Gastroesophageal sphincter (tissue), 4 donors: ENCODE measurements at regions not wholly inside any gene's neighbourhood (a gene's known extent, or its start where the extent isn't known, plus 50 kb on each side); places are given as distances from the start of the nearest gene placed in this dataset.

Source experiments
- ATAC-seq: fragments of 150-250 bp; one replicate; pipeline ENCODE4 v1.9.1; 2016; ENCODE audit warnings: mild to moderate bottlenecking, moderate library complexity
- H3K27ac ChIP-seq, 4 donors: fragments of 200-600 bp; sonication (generic) in 3 of 4; 1 replicate in 3 of 4; 2 replicates in 1 of 4; pipeline ENCODE4 v1.5.1; 2016 to 2019
- H3K27me3 ChIP-seq: fragments of 200-600 bp; sonication (generic); one replicate; pipeline ENCODE4 v1.5.1; 2019
- H3K36me3 ChIP-seq, 2 donors: fragments of 200-600 bp; sonication (generic); one replicate each; pipeline ENCODE4 v1.5.1; 2019; ENCODE audit warnings: control low read depth in 1 of 2
- H3K4me1 ChIP-seq, 3 donors: fragments of 200-600 bp; sonication (generic); 1 replicate in 2 of 3; 2 replicates in 1 of 3; pipeline ENCODE4 v1.5.1; 2016 to 2019; ENCODE audit warnings: control low read depth in 2 of 3
- H3K4me3 ChIP-seq, 2 donors: fragments of 200-600 bp; sonication (generic); one replicate each; pipeline ENCODE4 v1.5.1; 2019; ENCODE audit warnings: mild to moderate bottlenecking in 1 of 2, moderate library complexity in 1 of 2
- H3K9me3 ChIP-seq, 3 donors: fragments of 200-600 bp; sonication (generic); one replicate each; pipeline ENCODE4 v1.5.1; 2017 to 2019; ENCODE audit warnings: control low read depth in 2 of 3
- EP300 ChIP-seq: sonication (generic); formaldehyde crosslinking; IDR thresholded peaks from one replicate; pipeline ENCODE4 v1.6.1; 2017; ENCODE audit warnings: antibody characterized with exemption, mild to moderate bottlenecking
- POLR2A ChIP-seq, 2 donors: fragments of 450-650 bp; IDR thresholded peaks; one replicate each; pipeline ENCODE4 v1.6.1; 2017; ENCODE audit warnings: antibody characterized with exemption in 2 of 2, mild to moderate bottlenecking in 2 of 2, moderate library complexity in 1 of 2
- POLR2AphosphoS5 ChIP-seq: sonication (generic); formaldehyde crosslinking; IDR thresholded peaks from one replicate; pipeline ENCODE4 v1.6.1; 2017; ENCODE audit warnings: antibody characterized with exemption
- whole genome bisulfite sequencing, 2 donors: methylation state at CpG; one replicate each; pipeline ENCODE4 v1.1.5; 2018; ENCODE audit warnings: low coverage in 1 of 2; 5-methylcytosine and 5-hydroxymethylcytosine counted together
- TF ChIP-seq, protein P1 (sequence below), 4 experiments: fragments of 200-600 bp in 2 of 4; fragments of 450-650 bp in 2 of 4; sonication (generic) in 1 of 4; IDR thresholded peaks; one replicate each; pipeline ENCODE4 v1.5.1; 2017 to 2019; ENCODE audit warnings: antibody characterized with exemption in 4 of 4, mild to moderate bottlenecking in 2 of 4, moderate library complexity in 2 of 4

DNA sequence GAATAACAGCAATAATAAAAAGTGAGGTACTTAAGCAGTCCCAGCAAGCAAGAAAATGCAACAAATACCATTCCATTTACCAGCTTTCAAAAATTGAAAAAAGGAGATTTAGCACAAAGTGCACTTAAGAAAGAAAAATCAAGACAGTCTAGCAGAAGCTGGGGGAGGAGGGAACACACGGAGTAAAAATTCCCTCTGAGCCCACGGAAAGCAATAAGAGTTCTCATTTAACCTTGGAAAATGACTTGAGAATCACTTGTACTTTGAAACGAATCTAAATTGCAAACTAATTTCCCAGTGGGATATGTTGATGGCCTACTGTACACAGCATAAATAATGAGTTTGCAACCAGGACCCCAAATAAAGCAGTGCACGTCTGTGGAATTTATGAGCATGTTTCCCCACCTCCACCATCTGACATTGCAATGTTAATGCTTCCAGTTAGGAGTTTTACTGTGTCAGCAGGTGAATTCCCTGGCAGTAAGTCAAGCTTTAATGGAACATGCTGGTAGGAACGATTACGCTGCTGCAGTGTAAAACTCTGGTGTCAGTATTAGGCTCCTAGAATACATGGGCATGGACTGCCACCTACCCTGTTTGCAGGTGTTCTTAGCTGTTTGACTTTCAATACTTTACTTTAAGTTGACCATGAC lies 386.8 kb downstream of the HDGFL1 start:
- H3K27ac ChIP-seq, result peak overlapping the region in 1 of 4 donors; percentile 66
- no peak for ATAC-seq
- H3K4me1 ChIP-seq, result peaks cover 3 to 42% (median 4%) of the 10 kb centered on the region in 3 donors
- TF ChIP-seq, protein P1, sequence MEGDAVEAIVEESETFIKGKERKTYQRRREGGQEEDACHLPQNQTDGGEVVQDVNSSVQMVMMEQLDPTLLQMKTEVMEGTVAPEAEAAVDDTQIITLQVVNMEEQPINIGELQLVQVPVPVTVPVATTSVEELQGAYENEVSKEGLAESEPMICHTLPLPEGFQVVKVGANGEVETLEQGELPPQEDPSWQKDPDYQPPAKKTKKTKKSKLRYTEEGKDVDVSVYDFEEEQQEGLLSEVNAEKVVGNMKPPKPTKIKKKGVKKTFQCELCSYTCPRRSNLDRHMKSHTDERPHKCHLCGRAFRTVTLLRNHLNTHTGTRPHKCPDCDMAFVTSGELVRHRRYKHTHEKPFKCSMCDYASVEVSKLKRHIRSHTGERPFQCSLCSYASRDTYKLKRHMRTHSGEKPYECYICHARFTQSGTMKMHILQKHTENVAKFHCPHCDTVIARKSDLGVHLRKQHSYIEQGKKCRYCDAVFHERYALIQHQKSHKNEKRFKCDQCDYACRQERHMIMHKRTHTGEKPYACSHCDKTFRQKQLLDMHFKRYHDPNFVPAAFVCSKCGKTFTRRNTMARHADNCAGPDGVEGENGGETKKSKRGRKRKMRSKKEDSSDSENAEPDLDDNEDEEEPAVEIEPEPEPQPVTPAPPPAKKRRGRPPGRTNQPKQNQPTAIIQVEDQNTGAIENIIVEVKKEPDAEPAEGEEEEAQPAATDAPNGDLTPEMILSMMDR (IDR thresholded peaks at IDR 0.05), result peak in 1 of 4 experiments; percentile 6
- TF ChIP-seq EP300, result no peak
- TF ChIP-seq POLR2A (IDR thresholded peaks at IDR 0.05), result no peak
- peak; percentile 30 for TF ChIP-seq POLR2AphosphoS5
- no peak overlapping the region for H3K4me3 ChIP-seq
- no peaks in the 10 kb centered on the region for H3K27me3 ChIP-seq
- no peaks in the 10 kb centered on the region for H3K9me3 ChIP-seq
- 26 to 34% methylated on average over 4 to 6 of the region's 6 CpGs for WGBS, 2 donors
- no peaks in the 10 kb centered on the region for H3K36me3 ChIP-seq

DNA sequence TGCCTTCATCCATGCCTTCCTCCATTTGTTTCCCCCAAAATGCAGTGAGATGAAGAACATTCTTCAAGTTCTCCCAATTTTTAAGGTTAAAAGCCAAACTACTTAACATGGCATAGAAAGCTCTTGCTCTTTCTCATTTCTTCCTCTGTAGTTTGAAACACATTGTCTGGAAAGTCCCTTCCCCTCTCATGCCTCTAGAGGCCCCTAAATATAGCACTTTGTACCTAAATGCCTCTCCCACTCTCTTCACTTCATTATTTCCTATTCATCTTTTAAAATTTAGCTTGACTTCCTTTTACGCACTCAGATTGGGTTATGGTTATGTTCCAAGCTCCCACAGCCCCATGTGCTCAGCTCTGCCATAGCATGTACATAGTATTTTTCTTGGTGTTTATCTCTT lies 389.3 kb downstream of the HDGFL1 start:
- no peaks in the 10 kb centered on the region for H3K9me3 ChIP-seq
- no peaks in the 10 kb centered on the region for H3K27me3 ChIP-seq
- no peak for ATAC-seq
- WGBS, 2 donors, result 100% methylated on average over 1 of the region's 1 CpG; no CpG with 5 or more reads in 1 of the 2 donors
- peaks cover 3 to 29% (median 4%) of the 10 kb centered on the region in 3 donors for H3K4me1 ChIP-seq
- no peak overlapping the region for H3K4me3 ChIP-seq
- no peaks in the 10 kb centered on the region for H3K36me3 ChIP-seq
- TF ChIP-seq, protein P1 (IDR thresholded peaks at IDR 0.05), result no peak
- TF ChIP-seq POLR2A (IDR thresholded peaks at IDR 0.05) (no peak), EP300 (no peak), POLR2AphosphoS5 (no peak)
- H3K27ac ChIP-seq, result no peak overlapping the region

DNA sequence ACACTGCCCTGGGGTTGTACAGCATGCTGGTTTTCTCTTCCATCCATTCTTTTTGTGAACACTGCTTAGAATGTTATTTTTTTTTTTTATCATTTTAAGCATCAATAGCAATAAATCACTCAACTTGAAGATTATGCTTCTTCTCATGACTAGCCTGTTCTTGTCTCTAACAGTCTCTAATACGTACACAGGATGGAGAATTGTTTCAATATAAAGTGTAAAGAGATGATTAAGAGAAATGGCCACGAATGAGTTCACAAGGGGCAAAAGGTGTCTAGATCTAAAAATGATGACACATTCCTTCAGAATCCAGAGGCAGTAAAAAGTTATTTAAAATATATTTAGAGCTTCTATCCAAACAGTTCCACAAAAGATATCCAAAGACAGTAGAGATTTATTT lies 390.2 kb downstream of the HDGFL1 start:
- H3K9me3 ChIP-seq, result no peaks in the 10 kb centered on the region
- H3K36me3 ChIP-seq, result no peaks in the 10 kb centered on the region
- TF ChIP-seq EP300 (no peak), POLR2A (IDR thresholded peaks at IDR 0.05) (no peak), POLR2AphosphoS5 (no peak)
- TF ChIP-seq, protein P1 (IDR thresholded peaks at IDR 0.05), result no peak
- 40 to 55% methylated on average over 1 to 2 of the region's 2 CpGs for WGBS, 2 donors
- peaks cover 3 to 24% (median 4%) of the 10 kb centered on the region in 3 donors for H3K4me1 ChIP-seq
- no peak overlapping the region for H3K4me3 ChIP-seq
- H3K27ac ChIP-seq, result no peak overlapping the region
- no peak for ATAC-seq
- no peaks in the 10 kb centered on the region for H3K27me3 ChIP-seq

DNA sequence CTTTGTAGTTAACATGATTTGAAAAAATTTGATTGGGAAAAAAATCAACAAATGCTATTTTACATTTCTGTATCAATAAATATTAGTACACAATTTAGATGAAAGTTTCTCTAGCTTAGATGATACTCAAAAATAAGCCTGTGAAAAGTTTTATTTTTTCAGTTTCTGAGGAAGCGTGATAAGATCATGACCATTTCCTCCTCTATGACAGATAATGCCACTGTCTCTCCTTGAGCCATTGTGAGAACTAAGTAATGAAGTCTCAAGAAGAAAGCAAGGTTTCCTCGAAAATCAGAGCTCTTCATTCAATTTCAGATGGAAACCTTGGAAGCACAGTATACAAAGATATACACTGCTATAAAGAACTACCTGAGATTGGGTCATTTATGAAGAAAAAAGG lies 395.0 kb downstream of the HDGFL1 start:
- Histone ChIP-seq H3K9me3 (no peaks in the 10 kb centered on the region), H3K4me3 (no peak overlapping the region), H3K27ac (no peak overlapping the region), H3K27me3 (no peaks in the 10 kb centered on the region), H3K4me1 (peaks cover 0 to 9% (median 0%) of the 10 kb centered on the region in 3 donors), H3K36me3 (no peaks in the 10 kb centered on the region)
- no peak for ATAC-seq
- TF ChIP-seq POLR2A (IDR thresholded peaks at IDR 0.05), result no peak
- TF ChIP-seq EP300, result no peak
- WGBS, 2 donors, result 86 to 100% methylated on average over 2 of the region's 2 CpGs

DNA sequence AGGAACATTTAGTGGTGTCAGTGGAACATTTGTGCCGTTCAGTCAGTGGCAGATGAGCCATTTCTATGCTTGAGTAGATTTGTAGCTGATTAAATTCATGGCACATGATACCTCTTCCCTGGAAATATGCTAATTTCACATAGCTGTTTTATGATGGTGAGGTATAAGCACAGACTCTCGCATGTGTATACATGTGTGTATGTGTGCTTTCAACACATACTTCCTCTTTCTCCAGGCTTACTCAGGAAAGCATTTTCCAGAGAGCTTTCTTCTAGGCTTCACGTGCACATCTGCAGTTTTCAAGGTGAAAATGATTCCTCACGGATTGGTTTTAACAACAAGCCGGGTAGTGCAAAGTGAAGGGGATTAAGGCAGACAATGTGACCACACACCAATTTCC lies 396.5 kb downstream of the HDGFL1 start:
- Histone ChIP-seq H3K4me1 (peaks cover 0 to 9% (median 0%) of the 10 kb centered on the region in 3 donors), H3K27ac (no peak overlapping the region), H3K4me3 (no peak overlapping the region), H3K27me3 (no peaks in the 10 kb centered on the region), H3K9me3 (no peaks in the 10 kb centered on the region), H3K36me3 (no peaks in the 10 kb centered on the region)
- no peak for ATAC-seq
- WGBS, 2 donors, result 61 to 63% methylated on average over 5 of the region's 5 CpGs
- no peak for TF ChIP-seq POLR2A (IDR thresholded peaks at IDR 0.05)

DNA sequence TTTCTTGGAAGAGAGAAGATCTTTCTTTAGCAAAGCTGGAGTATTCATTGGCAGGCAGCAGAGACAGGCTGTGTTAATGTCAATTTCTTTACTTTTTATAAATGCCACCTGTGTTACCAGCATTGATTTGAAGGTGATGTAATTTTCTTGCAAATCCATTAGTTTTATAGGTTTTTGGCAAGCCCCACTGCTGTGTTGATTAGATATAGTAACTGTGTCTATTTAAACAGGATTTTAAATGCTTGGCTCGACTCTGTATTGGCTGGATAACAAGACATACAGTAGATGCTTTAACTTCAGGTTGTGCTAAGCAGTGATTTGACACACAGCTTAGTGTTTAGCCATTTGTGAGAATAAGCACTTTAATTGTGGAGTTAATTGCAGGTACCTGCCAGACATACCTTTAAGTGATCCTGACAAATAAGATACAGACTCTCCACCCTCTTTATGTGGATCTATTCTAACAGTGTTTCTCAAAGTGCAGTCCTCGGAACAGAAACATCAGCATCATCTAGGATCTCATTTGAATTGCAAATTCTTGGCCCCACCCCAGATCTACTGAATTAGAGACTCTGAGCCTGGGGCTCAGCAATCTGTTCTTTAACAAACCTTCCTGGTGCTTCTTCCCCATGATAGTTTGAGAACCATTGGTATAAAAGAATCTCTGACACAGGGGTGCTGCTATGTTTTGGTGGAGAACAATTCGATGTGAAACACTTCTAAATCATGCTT lies 397.5 kb downstream of the HDGFL1 start:
- Histone ChIP-seq H3K9me3 (no peaks in the 10 kb centered on the region), H3K36me3 (no peaks in the 10 kb centered on the region), H3K27me3 (no peaks in the 10 kb centered on the region), H3K4me3 (no peak overlapping the region), H3K27ac (no peak overlapping the region), H3K4me1 (peaks cover 0 to 9% (median 0%) of the 10 kb centered on the region in 3 donors)
- TF ChIP-seq EP300 (no peak), POLR2AphosphoS5 (no peak), POLR2A (IDR thresholded peaks at IDR 0.05) (no peak)
- TF ChIP-seq, protein P1 (IDR thresholded peaks at IDR 0.05), result no peak
- ATAC-seq, result no peak
- 55 to 71% methylated on average over 2 to 3 of the region's 3 CpGs for WGBS, 2 donors
